ENCODE measurements at regions not wholly inside any gene's neighbourhood (a gene's known extent, or its start where the extent isn't known, plus 50 kb on each side); places are given as distances from the start of the nearest gene placed in this dataset.

DNA sequence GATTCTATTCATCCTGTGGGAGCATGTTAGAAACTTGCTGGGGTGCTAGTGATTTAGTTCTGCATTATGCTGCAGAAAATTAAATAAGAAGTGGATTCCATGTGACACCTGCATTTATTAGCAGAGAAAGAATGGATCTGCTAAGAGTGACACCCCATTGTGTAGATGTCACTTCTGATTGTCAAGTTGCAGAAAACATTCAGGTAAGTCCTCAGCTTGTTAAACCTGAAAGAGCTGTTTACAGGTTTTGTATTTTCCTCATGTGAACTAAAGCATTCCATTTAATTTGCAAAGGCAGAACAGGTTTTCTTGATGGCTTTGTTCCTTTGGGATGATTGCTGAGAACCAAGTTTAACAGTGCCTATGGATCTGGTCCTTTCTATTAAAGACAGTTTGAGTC lies 238.7 kb downstream of the ABCC12 start:
- Histone ChIP-seq H3K27me3 (ENCODE audit: control insufficient read depth, extremely low read depth, insufficient read depth, low read length) (no peaks in the 10 kb centered on the region), H3K4me2 (ENCODE audit: control insufficient read depth, extremely low read depth, insufficient read depth, low read depth, low read length) (no peak overlapping the region), H3K9ac (ENCODE audit: control insufficient read depth, extremely low read depth, insufficient read depth, low read length) (no peak overlapping the region), H3K4me3 (ENCODE audit: control insufficient read depth in 2 of 3, extremely low read depth in 1 of 3, insufficient read depth in 2 of 3, low read depth in 1 of 3, low read length in 3 of 3) (no peak overlapping the region), H3K9me3 (ENCODE audit: control insufficient read depth, low read depth, low read length) (no peaks in the 10 kb centered on the region), H3K27ac (ENCODE audit: control insufficient read depth, insufficient read depth, low read length) (no peak overlapping the region), H4K20me1 (ENCODE audit: control insufficient read depth, extremely low read depth, insufficient read depth, low read length) (no peaks in the 10 kb centered on the region), H3K4me1 (ENCODE audit: control insufficient read depth, extremely low read depth, insufficient read depth, low read length) (no peaks in the 10 kb centered on the region), H3K79me2 (ENCODE audit: control insufficient read depth, insufficient read depth, low read length) (no peaks in the 10 kb centered on the region), H2AFZ (ENCODE audit: control insufficient read depth, low read length) (no peak overlapping the region), H3K36me3 (ENCODE audit: control insufficient read depth in 2 of 2, extremely low read depth in 1 of 2, insufficient read depth in 2 of 2, low read length in 2 of 2) (no peaks in the 10 kb centered on the region), H3K9me1 (ENCODE audit: control insufficient read depth, extremely low read depth, insufficient read depth, low read length) (no peaks in the 10 kb centered on the region)
- FAIRE-seq (peak; percentile 13), DNase-seq (ENCODE audit: low read depth, low spot score) (no peak)
- TF ChIP-seq EZH2 (IDR thresholded peaks at IDR 0.05; ENCODE audit: low read length) (no peak), CTCF (optimal IDR thresholded peaks at IDR 0.05 in 1 of 3, IDR thresholded peaks at IDR 0.05 in 1 of 3, conservative IDR thresholded peaks at IDR 0.05 in 1 of 3; ENCODE audit: extremely low read depth in 1 of 3, insufficient read depth in 2 of 3, low read length in 3 of 3) (no peak)
- dilution Hi-C loops (cut with MboI; ENCODE audit: extremely low pct_ligation_motif_present, low sequenced_read_pairs): no loop called here

- TF ChIP-seq EZH2 (IDR thresholded peaks at IDR 0.05; ENCODE audit: low read length) (no peak), CTCF (optimal IDR thresholded peaks at IDR 0.05 in 1 of 3, IDR thresholded peaks at IDR 0.05 in 1 of 3, conservative IDR thresholded peaks at IDR 0.05 in 1 of 3; ENCODE audit: extremely low read depth in 1 of 3, insufficient read depth in 2 of 3, low read length in 3 of 3) (no peak)
- Histone ChIP-seq H3K9ac (ENCODE audit: control insufficient read depth, extremely low read depth, insufficient read depth, low read length) (no peak overlapping the region), H3K27me3 (ENCODE audit: control insufficient read depth, extremely low read depth, insufficient read depth, low read length) (no peaks in the 10 kb centered on the region), H3K9me3 (ENCODE audit: control insufficient read depth, low read depth, low read length) (no peaks in the 10 kb centered on the region), H3K4me3 (ENCODE audit: control insufficient read depth in 2 of 3, extremely low read depth in 1 of 3, insufficient read depth in 2 of 3, low read depth in 1 of 3, low read length in 3 of 3) (no peak overlapping the region), H4K20me1 (ENCODE audit: control insufficient read depth, extremely low read depth, insufficient read depth, low read length) (no peaks in the 10 kb centered on the region), H3K4me1 (ENCODE audit: control insufficient read depth, extremely low read depth, insufficient read depth, low read length) (no peaks in the 10 kb centered on the region), H2AFZ (ENCODE audit: control insufficient read depth, low read length) (no peak overlapping the region), H3K4me2 (ENCODE audit: control insufficient read depth, extremely low read depth, insufficient read depth, low read depth, low read length) (no peak overlapping the region), H3K79me2 (ENCODE audit: control insufficient read depth, insufficient read depth, low read length) (no peaks in the 10 kb centered on the region), H3K27ac (ENCODE audit: control insufficient read depth, insufficient read depth, low read length) (no peak overlapping the region), H3K36me3 (ENCODE audit: control insufficient read depth in 2 of 2, extremely low read depth in 1 of 2, insufficient read depth in 2 of 2, low read length in 2 of 2) (no peaks in the 10 kb centered on the region), H3K9me1 (ENCODE audit: control insufficient read depth, extremely low read depth, insufficient read depth, low read length) (no peaks in the 10 kb centered on the region)
- DNase-seq (ENCODE audit: low read depth, low spot score) (no peak), FAIRE-seq (no peak)
- dilution Hi-C loops (cut with MboI; ENCODE audit: extremely low pct_ligation_motif_present, low sequenced_read_pairs): no loop called here
Measured at GRCh38 chr16:47916266-47916665, 239.5 kb downstream of the ABCC12 start.
